Type B pancreatic cell (in vitro differentiated cells): ENCODE measurements at regions not wholly inside any gene's neighbourhood (a gene's known extent, or its start where the extent isn't known, plus 50 kb on each side); places are given as distances from the start of the nearest gene placed in this dataset.
"Not testable (repeated sequence)": the region's sequence is repeated elsewhere in the genome, so short reads cannot be mapped to it uniquely, and the experiment has no call there.

ENCODE experiments used
- DNase-seq: peaks from one replicate; pipeline ENCODE4 v3.0.0; 2021; ENCODE audit warnings: mixed read lengths; ENCODE audit not compliant: unreplicated experiment; ENCODE audit errors: extremely low spot score
- H3K27ac Mint-ChIP-seq: 2 replicates; pipeline ENCODE4 v1.8.0; 2021; ENCODE audit warnings: mild to moderate bottlenecking, mixed read lengths
- H3K27me3 Mint-ChIP-seq: 2 replicates; pipeline ENCODE4 v1.8.0; 2021; ENCODE audit warnings: mixed read lengths
- H3K36me3 Mint-ChIP-seq: 2 replicates; pipeline ENCODE4 v1.8.0; 2021; ENCODE audit warnings: mixed read lengths
- H3K4me1 Mint-ChIP-seq: one replicate; pipeline ENCODE4 v1.8.0; 2021; ENCODE audit warnings: mixed read lengths; ENCODE audit not compliant: unreplicated experiment
- H3K4me3 Mint-ChIP-seq: 2 replicates; pipeline ENCODE4 v1.8.0; 2021; ENCODE audit warnings: mild to moderate bottlenecking, mixed read lengths
- H3K9me3 Mint-ChIP-seq: 2 replicates; pipeline ENCODE4 v1.8.0; 2021; ENCODE audit warnings: mixed read lengths
- CTCF ChIP-seq: fragments of 200-600 bp; sonication (generic); conservative IDR thresholded peaks from 2 replicates; pipeline ENCODE4 v1.5.0; 2021; ENCODE audit warnings: antibody characterized with exemption, mild to moderate bottlenecking

- no peak for TF ChIP-seq CTCF
- H3K27ac Mint-ChIP-seq = no peak overlapping the region
- no peaks in the 10 kb centered on the region for H3K4me1 Mint-ChIP-seq
- H3K36me3 Mint-ChIP-seq = no peaks in the 10 kb centered on the region
- no peaks in the 10 kb centered on the region for H3K27me3 Mint-ChIP-seq
- H3K4me3 Mint-ChIP-seq = no peak overlapping the region
- DNase-seq = no peak
- H3K9me3 Mint-ChIP-seq = no peaks in the 10 kb centered on the region
Measured at GRCh38 chr3:173289072-173289471, 108.5 kb upstream of the NLGN1 start.

GRCh38 chr3:173287361-173287760 lies 110.2 kb upstream of the NLGN1 start:
- no peaks in the 10 kb centered on the region for H3K4me1 Mint-ChIP-seq
- DNase-seq = no peak
- no peaks in the 10 kb centered on the region for H3K9me3 Mint-ChIP-seq
- H3K4me3 Mint-ChIP-seq = no peak overlapping the region
- H3K27me3 Mint-ChIP-seq = no peaks in the 10 kb centered on the region
- H3K36me3 Mint-ChIP-seq = no peaks in the 10 kb centered on the region
- no peak for TF ChIP-seq CTCF
- H3K27ac Mint-ChIP-seq = no peak overlapping the region

- not testable (repeated sequence) for H3K4me3 Mint-ChIP-seq, DNase-seq, H3K9me3 Mint-ChIP-seq, H3K4me1 Mint-ChIP-seq, H3K36me3 Mint-ChIP-seq, H3K27ac Mint-ChIP-seq, H3K27me3 Mint-ChIP-seq
Measured at GRCh38 chr3:173286507-173286906, 111.0 kb upstream of the NLGN1 start.

GRCh38 chr3:173284301-173284700 lies 113.2 kb upstream of the NLGN1 start:
- no peak for TF ChIP-seq CTCF
- Mint-ChIP-seq H3K36me3 (no peaks in the 10 kb centered on the region), H3K27ac (no peak overlapping the region), H3K4me3 (no peak overlapping the region), H3K9me3 (no peaks in the 10 kb centered on the region), H3K4me1 (no peaks in the 10 kb centered on the region), H3K27me3 (no peaks in the 10 kb centered on the region)
- DNase-seq = no peak

GRCh38 chr3:173275740-173276139 lies 121.8 kb upstream of the NLGN1 start:
- no peak overlapping the region for H3K27ac Mint-ChIP-seq
- H3K9me3 Mint-ChIP-seq = no peaks in the 10 kb centered on the region
- no peak overlapping the region for H3K4me3 Mint-ChIP-seq
- peak; percentile 18 for TF ChIP-seq CTCF
- no peaks in the 10 kb centered on the region for H3K27me3 Mint-ChIP-seq
- DNase-seq = no peak
- H3K4me1 Mint-ChIP-seq = no peaks in the 10 kb centered on the region
- no peaks in the 10 kb centered on the region for H3K36me3 Mint-ChIP-seq

GRCh38 chr3:173273838-173274237 lies 123.7 kb upstream of the NLGN1 start:
- Mint-ChIP-seq H3K9me3 (no peaks in the 10 kb centered on the region), H3K4me1 (peaks cover 5% of the 10 kb centered on the region), H3K27me3 (no peaks in the 10 kb centered on the region), H3K4me3 (no peak overlapping the region), H3K36me3 (no peaks in the 10 kb centered on the region), H3K27ac (no peak overlapping the region)
- TF ChIP-seq CTCF = no peak
- no peak for DNase-seq
